IMR-90 (cell line): ENCODE measurements at regions not wholly inside any gene's neighbourhood (a gene's known extent, or its start where the extent isn't known, plus 50 kb on each side); places are given as distances from the start of the nearest gene placed in this dataset.

ENCODE experiments used
- ATAC-seq: fragments of 200-7000 bp; cut with Tn5 transposase; 2 replicates; pipeline ENCODE4 v1.9.1; 2020; ENCODE audit warnings: low read depth, mild to moderate bottlenecking, moderate library complexity
- BruUV-seq: library from RNA; stranded (reverse); fragments of 400-500 nt; replicated peaks from 2 replicates; lab custom pipeline; 2021; lab: Mats Ljungman, UMichigan
- CTCF ChIA-PET: fragments of 300-600 bp; formaldehyde crosslinking; extraction: SDS; loops from one replicate; lab custom pipeline; 2021; ENCODE audit warnings: antibody characterized with exemption; lab: Yijun Ruan, JAX
- POLR2A ChIA-PET: fragments of 300-600 bp; sonication (Branson Sonifier 250); formaldehyde crosslinking; loops from one replicate; lab custom pipeline; 2022; ENCODE audit warnings: antibody characterized with exemption; ENCODE audit not compliant: unreplicated experiment; lab: Charles Lee
- DNase-seq: peaks from one replicate; pipeline ENCODE4 v3.0.0; 2013
- H2AFZ ChIP-seq: replicated peaks from 2 replicates; pipeline ENCODE3; 2013; ENCODE audit warnings: low read length, mild to moderate bottlenecking; ENCODE audit not compliant: poor library complexity
- H2AK5ac ChIP-seq: 2 replicates; pipeline ENCODE4 v1.6.1; 2013; ENCODE audit warnings: low read depth, low read length, inconsistent platforms
- H2AK9ac ChIP-seq: replicated peaks from 2 replicates; pipeline ENCODE3; 2013; ENCODE audit warnings: mild to moderate bottlenecking, low read depth, low read length, moderate library complexity; ENCODE audit not compliant: poor library complexity
- H2BK120ac ChIP-seq: 2 replicates; pipeline ENCODE4 v1.6.1; 2013; ENCODE audit warnings: low read depth, low read length, inconsistent platforms
- H2BK15ac ChIP-seq: 3 replicates; pipeline ENCODE4 v1.6.1; 2013; ENCODE audit warnings: low read depth, low read length, inconsistent platforms
- H2BK20ac ChIP-seq: 2 replicates; pipeline ENCODE4 v1.6.1; 2013; ENCODE audit warnings: low read depth, mild to moderate bottlenecking, inconsistent platforms, low read length, moderate library complexity
- H2BK5ac ChIP-seq: 2 replicates; pipeline ENCODE4 v1.6.1; 2013; ENCODE audit warnings: mild to moderate bottlenecking, low read depth, low read length, inconsistent platforms; ENCODE audit not compliant: poor library complexity, severe bottlenecking
- H3K14ac ChIP-seq: replicated peaks from 2 replicates; pipeline ENCODE4 v1.6.1; 2013; ENCODE audit warnings: low read depth, low read length, inconsistent platforms
- H3K18ac ChIP-seq: 2 replicates; pipeline ENCODE4 v1.6.1; 2013; ENCODE audit warnings: low read depth, low read length, control low read depth
- H3K23ac ChIP-seq: 2 replicates; pipeline ENCODE4 v1.6.1; 2013; ENCODE audit warnings: low read depth, low read length, inconsistent platforms
- H3K27ac ChIP-seq: 2 replicates; pipeline ENCODE4 v1.5.1; 2013; ENCODE audit warnings: mild to moderate bottlenecking, control low read depth, low read length; ENCODE audit not compliant: insufficient read depth
- H3K27me3 ChIP-seq: 2 replicates; pipeline ENCODE4 v1.6.1; 2013; ENCODE audit warnings: low read length; ENCODE audit not compliant: control insufficient read depth, insufficient read depth
- H3K36me3 ChIP-seq: 2 replicates; pipeline ENCODE4 v1.6.1; 2013; ENCODE audit warnings: low read length, mixed read lengths; ENCODE audit not compliant: control insufficient read depth, insufficient read depth
- H3K4ac ChIP-seq: 2 replicates; pipeline ENCODE4 v1.6.1; 2013; ENCODE audit warnings: low read depth, low read length, inconsistent platforms
- H3K4me1 ChIP-seq: 2 replicates; pipeline ENCODE4 v1.6.1; 2013; ENCODE audit warnings: low read length, mixed read lengths; ENCODE audit not compliant: control insufficient read depth, insufficient read depth
- H3K4me2 ChIP-seq: 2 replicates; pipeline ENCODE4 v1.6.1; 2013; ENCODE audit warnings: low read depth, mild to moderate bottlenecking, control low read depth, low read length, moderate library complexity
- H3K4me3 ChIP-seq: 2 replicates; pipeline ENCODE4 v1.5.1; 2013; ENCODE audit warnings: low read depth, mild to moderate bottlenecking, control low read depth, low read length, moderate library complexity; ENCODE audit not compliant: insufficient read depth
- H3K56ac ChIP-seq: 2 replicates; pipeline ENCODE4 v1.6.1; 2013; ENCODE audit warnings: low read length, inconsistent platforms; ENCODE audit not compliant: insufficient read depth; ENCODE audit errors: extremely low read depth
- H3K79me1 ChIP-seq, 2 experiments: 2 replicates each; pipeline ENCODE4 v1.6.1; 2013; ENCODE audit warnings: low read length in 2 of 2, inconsistent platforms in 1 of 2, low read depth in 1 of 2
- H3K9ac ChIP-seq: 2 replicates; pipeline ENCODE4 v1.6.1; 2013; ENCODE audit warnings: low read depth, low read length, control low read depth
- H3K9me1 ChIP-seq: 2 replicates; pipeline ENCODE4 v1.6.1; 2013; ENCODE audit warnings: low read length, inconsistent platforms; ENCODE audit not compliant: insufficient read depth
- H3K9me3 ChIP-seq: 2 replicates; pipeline ENCODE4 v1.6.1; 2013; ENCODE audit warnings: low read length; ENCODE audit not compliant: control insufficient read depth, insufficient read depth
- H4K20me1 ChIP-seq: 2 replicates; pipeline ENCODE4 v1.6.1; 2013; ENCODE audit warnings: low read length, inconsistent platforms; ENCODE audit not compliant: insufficient read depth
- H4K5ac ChIP-seq: 2 replicates; pipeline ENCODE4 v1.6.1; 2013; ENCODE audit warnings: mild to moderate bottlenecking, low read depth, low read length, control low read depth
- H4K8ac ChIP-seq, 2 experiments: 2 replicates each; pipeline ENCODE4 v1.6.1; 2013; ENCODE audit warnings: low read depth in 2 of 2, low read length in 2 of 2, control low read depth in 1 of 2, inconsistent platforms in 1 of 2
- H4K91ac ChIP-seq: 2 replicates; pipeline ENCODE4 v1.6.1; 2013; ENCODE audit warnings: low read depth, low read length, inconsistent platforms; ENCODE audit not compliant: insufficient read depth
- BHLHE40 ChIP-seq: fragments of 150-350 bp; IDR thresholded peaks from 2 replicates; pipeline ENCODE4 v1.6.1; 2016; ENCODE audit warnings: mild to moderate bottlenecking, low read depth, low read length
- CEBPB ChIP-seq: IDR thresholded peaks from 2 replicates; pipeline ENCODE4 v1.6.1; 2012; ENCODE audit warnings: low read depth, low read length, improper control_type of control experiment
- CHD1 ChIP-seq: IDR thresholded peaks from 2 replicates; pipeline ENCODE4 v1.6.1; 2012; ENCODE audit warnings: low read depth, low read length, improper control_type of control experiment
- CTCF ChIP-seq: conservative IDR thresholded peaks from 2 replicates; pipeline ENCODE4 v1.5.1; 2012; ENCODE audit warnings: mild to moderate bottlenecking, low read depth, low read length, improper control_type of control experiment
- FOS ChIP-seq: fragments of 150-350 bp; IDR thresholded peaks from 2 replicates; pipeline ENCODE4 v1.6.1; 2016; ENCODE audit warnings: low read depth, low read length
- MAFK ChIP-seq: IDR thresholded peaks from 2 replicates; pipeline ENCODE4 v1.6.1; 2012; ENCODE audit warnings: low read depth, low read length, improper control_type of control experiment
- MAZ ChIP-seq: IDR thresholded peaks from 2 replicates; pipeline ENCODE4 v1.6.1; 2012; ENCODE audit warnings: low read depth, mild to moderate bottlenecking, low read length, improper control_type of control experiment, moderate library complexity, borderline replicate concordance
- MXI1 ChIP-seq: IDR thresholded peaks from 2 replicates; pipeline ENCODE4 v1.6.1; 2012; ENCODE audit warnings: low read depth, mild to moderate bottlenecking, low read length, moderate library complexity, borderline replicate concordance
- NFE2L2 ChIP-seq: fragments of 150-350 bp; IDR thresholded peaks from 2 replicates; pipeline ENCODE4 v1.6.1; 2016; ENCODE audit warnings: low read depth, mild to moderate bottlenecking, low read length
- POLR2A ChIP-seq: IDR thresholded peaks from 2 replicates; pipeline ENCODE4 v1.6.1; 2012; ENCODE audit warnings: mild to moderate bottlenecking, low read depth, low read length
- RAD21 ChIP-seq: IDR thresholded peaks from 2 replicates; pipeline ENCODE4 v1.6.1; 2012; ENCODE audit warnings: low read length, improper control_type of control experiment
- RCOR1 ChIP-seq: IDR thresholded peaks from 2 replicates; pipeline ENCODE4 v1.6.1; 2012; ENCODE audit warnings: mild to moderate bottlenecking, low read length, improper control_type of control experiment; ENCODE audit not compliant: insufficient replicate concordance
- RFX5 ChIP-seq: IDR thresholded peaks from 2 replicates; pipeline ENCODE4 v1.8.0; 2012; ENCODE audit warnings: low read depth, mild to moderate bottlenecking, low read length, moderate library complexity
- SMC3 ChIP-seq: fragments of 150-350 bp; IDR thresholded peaks from 2 replicates; pipeline ENCODE4 v1.6.1; 2016; ENCODE audit warnings: low read depth, mild to moderate bottlenecking, antibody characterized with exemption, low read length, moderate library complexity
- WGBS, 2 experiments: methylation state at CpG; one replicate each; pipeline versions ENCODE4 v1.1.5 to v1.1.7; 2013; ENCODE audit warnings: missing lambda C conversion rate in 2 of 2; ENCODE audit not compliant: insufficient read length in 1 of 2; ENCODE audit errors: extremely low coverage in 2 of 2; 5-methylcytosine and 5-hydroxymethylcytosine counted together
- dilution Hi-C: fragments of 300-500 bp; cut with HindIII; formaldehyde crosslinking; loops from one replicate; pipeline ENCODE4 v1.14.3; 2018; ENCODE audit warnings: low sequenced_read_pairs; ENCODE audit not compliant: unreplicated experiment
- in situ Hi-C: fragments of 300-500 bp; cut with MboI; formaldehyde crosslinking; loops from 3 replicates; pipeline ENCODE4 v1.14.3; 2019; ENCODE audit warnings: low sequenced_read_pairs, inconsistent platforms, mixed read lengths
- intact Hi-C: fragments of 100-400 bp; cut with micrococcal nuclease; formaldehyde crosslinking; loops from 2 replicates; pipeline ENCODE4 v1.10.0; 2022
- TF ChIP-seq, protein P1 (sequence below): fragments of 150-350 bp; IDR thresholded peaks from 2 replicates; pipeline ENCODE4 v1.6.1; 2017; ENCODE audit warnings: mild to moderate bottlenecking, antibody characterized with exemption, low read length, low read depth
- TF ChIP-seq, protein P2 (sequence below): fragments of 150-350 bp; IDR thresholded peaks from 2 replicates; pipeline ENCODE4 v1.6.1; 2016; ENCODE audit warnings: low read depth, mild to moderate bottlenecking, low read length, moderate library complexity, borderline replicate concordance

GRCh38 chr5:82418608-82418950 is 140.4 kb upstream of the RPS23 start:
- Histone ChIP-seq H3K36me3 (no peaks in the 10 kb centered on the region), H3K23ac (0 out of 2 replicates have a peak overlapping the region, but pooled peaks have one; percentile 41), H3K4me2 (no peak overlapping the region), H2AK5ac (peak overlapping the region; percentile 29; the same call in 1 of the 2 replicates), H4K91ac (peak overlapping the region; percentile 61), H2BK120ac (peak overlapping the region; percentile 75), H3K9me1 (peaks cover 8% of the 10 kb centered on the region), H2AK9ac (no peak overlapping the region), H3K4ac (peak overlapping the region; percentile 52), H3K4me1 (peaks cover 11% of the 10 kb centered on the region), H3K4me3 (no peak overlapping the region), H3K27me3 (no peaks in the 10 kb centered on the region), H3K79me1 (no peaks in the 10 kb centered on the region), H3K56ac (no peak overlapping the region), H3K27ac (no peak overlapping the region), H3K9ac (no peak overlapping the region), H2BK15ac (peak overlapping the region; percentile 62; the same call in 2 of the 3 replicates), H4K5ac (peak overlapping the region; percentile 16; the same call in 1 of the 2 replicates), H2BK20ac (peak overlapping the region; percentile 50; the same call in 1 of the 2 replicates), H4K8ac (no peak overlapping the region), H2AFZ (no peak overlapping the region), H4K20me1 (no peaks in the 10 kb centered on the region), H3K9me3 (no peaks in the 10 kb centered on the region), H2BK5ac (no peak overlapping the region), H3K14ac (peak overlapping the region; percentile 34), H3K18ac (peak overlapping the region; percentile 52; the same call in 1 of the 2 replicates)
- ChIA-PET CTCF (no interaction called here), POLR2A (no interaction called here)
- DNase-seq = no peak
- dilution Hi-C loops (no loop called here), intact Hi-C loops (no loop called here), in situ Hi-C loops (no loop called here)
- WGBS, 2 experiments = no CpG with 5 or more reads among the region's 2 CpGs
- no TSS peak for BruUV-seq
- ATAC-seq = no peak
- no peak for TF ChIP-seq MAZ
- TF ChIP-seq NFE2L2 = no peak
- no peak for TF ChIP-seq RFX5
- TF ChIP-seq, protein P1, sequence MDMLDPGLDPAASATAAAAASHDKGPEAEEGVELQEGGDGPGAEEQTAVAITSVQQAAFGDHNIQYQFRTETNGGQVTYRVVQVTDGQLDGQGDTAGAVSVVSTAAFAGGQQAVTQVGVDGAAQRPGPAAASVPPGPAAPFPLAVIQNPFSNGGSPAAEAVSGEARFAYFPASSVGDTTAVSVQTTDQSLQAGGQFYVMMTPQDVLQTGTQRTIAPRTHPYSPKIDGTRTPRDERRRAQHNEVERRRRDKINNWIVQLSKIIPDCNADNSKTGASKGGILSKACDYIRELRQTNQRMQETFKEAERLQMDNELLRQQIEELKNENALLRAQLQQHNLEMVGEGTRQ = no peak
- TF ChIP-seq, protein P2, sequence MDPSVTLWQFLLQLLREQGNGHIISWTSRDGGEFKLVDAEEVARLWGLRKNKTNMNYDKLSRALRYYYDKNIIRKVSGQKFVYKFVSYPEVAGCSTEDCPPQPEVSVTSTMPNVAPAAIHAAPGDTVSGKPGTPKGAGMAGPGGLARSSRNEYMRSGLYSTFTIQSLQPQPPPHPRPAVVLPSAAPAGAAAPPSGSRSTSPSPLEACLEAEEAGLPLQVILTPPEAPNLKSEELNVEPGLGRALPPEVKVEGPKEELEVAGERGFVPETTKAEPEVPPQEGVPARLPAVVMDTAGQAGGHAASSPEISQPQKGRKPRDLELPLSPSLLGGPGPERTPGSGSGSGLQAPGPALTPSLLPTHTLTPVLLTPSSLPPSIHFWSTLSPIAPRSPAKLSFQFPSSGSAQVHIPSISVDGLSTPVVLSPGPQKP = no peak
- TF ChIP-seq CEBPB = no peak
- TF ChIP-seq SMC3 = no peak
- TF ChIP-seq BHLHE40 = no peak
- no peak for TF ChIP-seq RAD21
- TF ChIP-seq FOS = no peak
- no peak for TF ChIP-seq RCOR1
- TF ChIP-seq POLR2A = no peak
- TF ChIP-seq CHD1 = no peak
- TF ChIP-seq MAFK = no peak
- no peak for TF ChIP-seq MXI1
- no peak for TF ChIP-seq CTCF
